ENCODE measurements at regions not wholly inside any gene's neighbourhood (a gene's known extent, or its start where the extent isn't known, plus 50 kb on each side); places are given as distances from the start of the nearest gene placed in this dataset.

GRCh38 chr11:70746351-70746750 is 348.0 kb downstream of the CTTN start:
- Histone ChIP-seq H4K8ac (replicated peaks; ENCODE audit: insufficient read length, low read depth, low read length) (no peak overlapping the region), H2AFZ (ENCODE audit: low read length) (no peak overlapping the region), H2AK5ac (ENCODE audit: insufficient read length, low read length) (no peak overlapping the region), H2BK120ac (ENCODE audit: low read depth, low read length, poor library complexity, severe bottlenecking) (no peak overlapping the region), H3K56ac (ENCODE audit: insufficient read length, low read depth, low read length) (no peak overlapping the region), H3K27ac (ENCODE audit: insufficient read length, low read depth, low read length) (no peak overlapping the region), H2BK20ac (ENCODE audit: low read depth, low read length, poor library complexity, severe bottlenecking) (no peak overlapping the region), H3K18ac (ENCODE audit: insufficient read length, low read depth, low read length) (no peak overlapping the region), H2BK15ac (ENCODE audit: low read depth, low read length) (no peak overlapping the region), H2BK5ac (ENCODE audit: insufficient read length, low read length) (no peak overlapping the region), H3K9me3 (ENCODE audit: control insufficient read depth, low read depth, low read length) (peaks cover 12% of the 10 kb centered on the region), H4K5ac (ENCODE audit: insufficient read length, low read depth, low read length) (no peak overlapping the region), H3K4ac (ENCODE audit: low read depth, low read length) (no peak overlapping the region), H3K79me2 (ENCODE audit: insufficient read depth, low read length) (no peaks in the 10 kb centered on the region), H3T11ph (ENCODE audit: low read length) (no peak overlapping the region), H3K9ac (ENCODE audit: extremely low read depth, insufficient read length, low read length) (no peak overlapping the region), H3K14ac (ENCODE audit: insufficient read depth, low read length) (no peak overlapping the region), H4K20me1 (ENCODE audit: control insufficient read depth, insufficient read depth, insufficient read length) (no peaks in the 10 kb centered on the region), H3K27me3 (ENCODE audit: insufficient read depth, low read length) (no peaks in the 10 kb centered on the region), H3K79me1 (ENCODE audit: insufficient read depth, low read depth, low read length, poor library complexity, severe bottlenecking) (no peaks in the 10 kb centered on the region), H4K91ac (ENCODE audit: insufficient read length, low read depth, low read length) (no peak overlapping the region), H3K23ac (ENCODE audit: insufficient read length, low read depth, low read length) (no peak overlapping the region), H2BK12ac (ENCODE audit: insufficient read length, low read depth, low read length) (no peak overlapping the region), H3K23me2 (ENCODE audit: insufficient read length, low read depth, low read length, poor library complexity, severe bottlenecking) (no peaks in the 10 kb centered on the region), H3K4me1 (ENCODE audit: insufficient read depth, low read length) (peaks cover 6% of the 10 kb centered on the region; the same call in 1 of the 2 replicates), H3K4me2 (ENCODE audit: insufficient read depth, insufficient read length, low read length) (no peak overlapping the region)
- Mint-ChIP-seq H3K36me3 (ENCODE audit: insufficient read depth in 1 of 3, low read depth in 3 of 3) (peaks cover 16 to 28% (median 17%) of the 10 kb centered on the region in 3 experiments), H3K4me1 (peaks cover 32 to 51% of the 10 kb centered on the region in 2 experiments), H3K27ac (no peak overlapping the region), H3K27me3 (ENCODE audit: low read depth) (peaks cover 14% of the 10 kb centered on the region), H3K4me3 (no peak overlapping the region), H3K9me3 (peaks cover 23 to 27% of the 10 kb centered on the region in 2 experiments)
- no peak for TF ChIP-seq CTCF (conservative IDR thresholded peaks at IDR 0.05)
- no peak for DNase-seq
- no CpG with 5 or more reads among the region's 11 CpGs for WGBS (ENCODE audit: extremely low coverage, insufficient read length, low lambda C conversion rate)
